Adrenal gland (tissue), 5 donors: ENCODE measurements at regions not wholly inside any gene's neighbourhood (a gene's known extent, or its start where the extent isn't known, plus 50 kb on each side); places are given as distances from the start of the nearest gene placed in this dataset.

Experiments used
- POLR2A ChIP-seq, 2 donors: fragments of 450-650 bp; IDR thresholded peaks; one replicate each; pipeline ENCODE4 v1.6.1; 2017; ENCODE audit warnings: antibody characterized with exemption in 2 of 2, mild to moderate bottlenecking in 2 of 2, moderate library complexity in 1 of 2
- TF ChIP-seq, protein P1 (sequence below), 6 experiments: fragments of 450-650 bp in 4 of 6; fragments of 200-600 bp in 2 of 6; sonication (generic) in 1 of 6; IDR thresholded peaks; 1 replicate in 5 of 6; 2 replicates in 1 of 6; pipeline versions ENCODE4 v1.5.1 to v1.8.0; 2016 to 2021; ENCODE audit warnings: antibody characterized with exemption in 6 of 6, mild to moderate bottlenecking in 2 of 6, moderate library complexity in 1 of 6
- donor health status: DM: no; HTN: no; CAD: no.

DNA sequence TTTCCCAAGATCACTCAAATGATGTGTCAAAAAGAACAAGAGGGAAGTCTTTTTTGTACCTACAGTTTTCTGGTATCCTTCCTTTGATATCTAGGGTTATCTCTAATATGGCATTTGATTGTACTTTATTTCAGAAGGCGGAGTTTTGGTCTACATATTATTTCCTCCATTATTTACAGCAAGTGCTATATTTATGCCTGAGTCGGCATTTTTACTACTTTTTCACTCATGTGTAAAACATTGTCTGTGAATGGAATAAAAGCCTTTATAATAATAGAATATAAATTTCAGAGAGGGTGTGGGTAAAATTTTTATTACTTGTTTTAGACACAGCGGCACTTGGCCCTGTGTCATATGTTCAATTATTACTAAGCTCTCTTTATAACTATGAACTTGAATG is 398.4 kb downstream of the BCKDHB start:
- TF ChIP-seq, protein P1, sequence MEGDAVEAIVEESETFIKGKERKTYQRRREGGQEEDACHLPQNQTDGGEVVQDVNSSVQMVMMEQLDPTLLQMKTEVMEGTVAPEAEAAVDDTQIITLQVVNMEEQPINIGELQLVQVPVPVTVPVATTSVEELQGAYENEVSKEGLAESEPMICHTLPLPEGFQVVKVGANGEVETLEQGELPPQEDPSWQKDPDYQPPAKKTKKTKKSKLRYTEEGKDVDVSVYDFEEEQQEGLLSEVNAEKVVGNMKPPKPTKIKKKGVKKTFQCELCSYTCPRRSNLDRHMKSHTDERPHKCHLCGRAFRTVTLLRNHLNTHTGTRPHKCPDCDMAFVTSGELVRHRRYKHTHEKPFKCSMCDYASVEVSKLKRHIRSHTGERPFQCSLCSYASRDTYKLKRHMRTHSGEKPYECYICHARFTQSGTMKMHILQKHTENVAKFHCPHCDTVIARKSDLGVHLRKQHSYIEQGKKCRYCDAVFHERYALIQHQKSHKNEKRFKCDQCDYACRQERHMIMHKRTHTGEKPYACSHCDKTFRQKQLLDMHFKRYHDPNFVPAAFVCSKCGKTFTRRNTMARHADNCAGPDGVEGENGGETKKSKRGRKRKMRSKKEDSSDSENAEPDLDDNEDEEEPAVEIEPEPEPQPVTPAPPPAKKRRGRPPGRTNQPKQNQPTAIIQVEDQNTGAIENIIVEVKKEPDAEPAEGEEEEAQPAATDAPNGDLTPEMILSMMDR (IDR thresholded peaks at IDR 0.05), result no peak
- TF ChIP-seq POLR2A (IDR thresholded peaks at IDR 0.05), result no peak
